GM20000 (cell line): ENCODE measurements at regions not wholly inside any gene's neighbourhood (a gene's known extent, or its start where the extent isn't known, plus 50 kb on each side); places are given as distances from the start of the nearest gene placed in this dataset.
A peak's percentile ranks its signal among the peaks of the same experiment; 100 is the strongest.

ENCODE experiments used
- DNase-seq: peaks from one replicate; pipeline ENCODE4 v3.0.0; 2012; ENCODE audit warnings: low spot score
- TF ChIP-seq, protein P1 (sequence below): IDR thresholded peaks from 2 replicates; pipeline ENCODE4 v1.5.1; 2012; ENCODE audit warnings: mild to moderate bottlenecking, control low read depth; ENCODE audit errors: extremely low read depth, missing control alignments

DNA sequence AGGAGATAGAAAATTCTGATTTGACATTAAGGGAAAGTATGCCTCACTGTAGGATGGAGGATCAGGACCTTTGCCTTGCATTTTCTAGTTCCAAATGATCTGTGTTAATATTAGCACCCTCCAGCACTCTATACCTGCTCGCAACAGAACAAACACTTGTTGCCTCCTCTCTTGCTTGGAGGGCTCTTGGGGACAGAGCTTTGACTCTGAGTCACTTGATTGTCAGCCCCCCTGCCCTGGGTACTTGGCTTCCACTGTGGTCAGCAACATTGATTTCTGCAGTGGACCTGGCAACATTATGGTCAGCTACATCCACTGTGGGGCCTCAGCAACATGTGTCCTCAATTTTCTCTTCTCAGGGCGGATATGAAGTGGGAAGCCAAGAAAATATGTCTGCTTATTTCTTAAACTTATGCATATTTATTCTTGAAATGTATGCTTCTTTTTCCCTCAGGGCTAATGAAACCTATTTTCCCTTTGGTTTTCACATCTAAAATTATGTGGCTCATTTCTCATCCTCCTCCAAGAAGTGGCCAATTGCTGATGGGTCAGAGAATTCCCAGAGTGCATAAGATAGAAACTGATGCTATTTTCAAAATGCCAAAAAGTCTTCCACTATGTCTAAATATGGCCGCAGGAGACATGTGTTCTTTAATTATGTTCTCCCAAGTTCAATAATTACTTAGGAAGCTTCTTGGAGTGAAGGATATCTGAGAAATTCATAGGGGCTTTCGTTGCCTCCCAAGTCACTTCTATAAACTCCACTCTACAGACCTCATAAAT lies 94.6 kb upstream of the SMIM36 start:
- TF ChIP-seq, protein P1, sequence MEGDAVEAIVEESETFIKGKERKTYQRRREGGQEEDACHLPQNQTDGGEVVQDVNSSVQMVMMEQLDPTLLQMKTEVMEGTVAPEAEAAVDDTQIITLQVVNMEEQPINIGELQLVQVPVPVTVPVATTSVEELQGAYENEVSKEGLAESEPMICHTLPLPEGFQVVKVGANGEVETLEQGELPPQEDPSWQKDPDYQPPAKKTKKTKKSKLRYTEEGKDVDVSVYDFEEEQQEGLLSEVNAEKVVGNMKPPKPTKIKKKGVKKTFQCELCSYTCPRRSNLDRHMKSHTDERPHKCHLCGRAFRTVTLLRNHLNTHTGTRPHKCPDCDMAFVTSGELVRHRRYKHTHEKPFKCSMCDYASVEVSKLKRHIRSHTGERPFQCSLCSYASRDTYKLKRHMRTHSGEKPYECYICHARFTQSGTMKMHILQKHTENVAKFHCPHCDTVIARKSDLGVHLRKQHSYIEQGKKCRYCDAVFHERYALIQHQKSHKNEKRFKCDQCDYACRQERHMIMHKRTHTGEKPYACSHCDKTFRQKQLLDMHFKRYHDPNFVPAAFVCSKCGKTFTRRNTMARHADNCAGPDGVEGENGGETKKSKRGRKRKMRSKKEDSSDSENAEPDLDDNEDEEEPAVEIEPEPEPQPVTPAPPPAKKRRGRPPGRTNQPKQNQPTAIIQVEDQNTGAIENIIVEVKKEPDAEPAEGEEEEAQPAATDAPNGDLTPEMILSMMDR, result no peak
- no peak for DNase-seq

DNA sequence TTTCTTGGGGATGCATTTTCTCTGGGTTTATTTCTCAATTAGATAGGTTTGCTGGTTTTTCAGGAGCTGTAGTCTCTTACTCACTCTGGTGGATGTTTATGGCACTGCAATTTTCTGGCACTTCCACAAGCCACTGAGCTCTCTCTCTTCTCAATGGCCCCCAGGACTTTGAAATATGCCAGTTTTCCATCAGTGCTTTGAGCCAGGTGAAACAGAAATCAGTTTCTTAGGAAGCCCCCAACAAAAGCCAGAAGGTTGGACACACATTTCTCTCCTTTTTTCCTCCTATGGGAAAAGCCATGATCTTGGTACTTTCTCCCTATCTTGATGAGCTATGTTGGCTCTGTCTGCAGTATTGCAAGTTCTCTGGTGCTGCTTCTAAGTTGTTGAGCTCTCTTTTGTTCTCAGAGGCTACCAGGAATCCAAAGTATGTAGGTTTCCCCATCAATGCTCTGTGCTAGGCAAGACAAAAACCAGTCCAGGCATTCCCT lies 90.7 kb upstream of the SMIM36 start:
- TF ChIP-seq, protein P1, result peak; percentile 30
- DNase-seq, result peak; percentile 36

DNA sequence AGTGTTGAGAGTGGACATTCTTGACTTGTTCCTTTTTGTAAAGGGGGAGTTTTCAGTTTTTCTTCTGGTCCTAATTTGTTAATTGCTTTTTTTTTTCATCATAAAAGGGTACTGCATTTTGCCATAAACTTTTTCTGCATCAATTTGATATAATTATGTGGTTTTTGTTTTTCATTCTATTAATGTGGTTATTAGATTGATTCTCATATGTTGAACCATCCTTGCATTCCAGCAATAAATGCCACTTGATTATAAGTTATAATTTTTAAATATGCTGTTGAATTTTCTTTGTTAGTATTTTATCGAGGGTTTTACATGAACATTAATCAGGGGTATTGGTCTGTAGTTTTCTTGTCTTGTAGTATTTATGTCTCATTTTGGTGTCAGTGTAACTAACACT lies 87.2 kb upstream of the SMIM36 start:
- no peak for DNase-seq
- TF ChIP-seq, protein P1, result no peak

DNA sequence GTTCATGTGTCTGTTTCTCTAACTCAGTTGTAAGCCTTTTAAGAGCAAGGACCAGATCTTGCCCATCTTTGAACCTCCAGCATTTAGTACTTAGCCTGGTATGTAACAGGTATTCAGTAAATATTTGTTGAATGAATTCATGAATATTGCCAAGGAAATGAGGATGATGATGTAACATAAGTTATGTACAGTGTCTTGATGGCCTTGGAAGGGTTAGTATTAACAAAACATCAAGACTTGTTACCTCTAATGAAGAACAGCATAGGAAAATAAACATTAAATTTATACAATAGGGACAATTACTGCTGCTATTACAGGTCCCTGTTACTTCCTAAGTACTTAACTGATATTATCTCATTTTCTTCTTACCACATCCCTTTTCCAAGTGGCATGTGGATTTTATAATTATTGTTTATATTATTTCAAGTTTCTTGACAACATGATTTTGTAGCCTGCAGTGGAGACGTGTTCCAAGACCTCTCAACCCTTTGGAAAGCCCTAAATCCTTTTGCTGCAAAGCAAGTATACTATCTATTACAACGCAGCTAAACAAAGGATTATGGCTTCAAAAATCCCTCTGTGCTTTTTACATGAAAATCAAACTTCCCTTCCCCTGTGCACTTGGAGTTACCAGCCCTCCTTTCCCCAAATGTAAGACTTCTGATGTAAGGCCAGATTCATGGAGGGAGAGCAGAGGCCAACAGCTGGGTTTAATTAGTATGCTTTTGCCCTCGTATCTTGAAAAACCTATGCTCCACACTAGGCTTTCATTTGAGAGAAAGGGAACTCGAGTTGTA lies 77.4 kb upstream of the SMIM36 start:
- TF ChIP-seq, protein P1, result no peak
- no peak for DNase-seq

DNA sequence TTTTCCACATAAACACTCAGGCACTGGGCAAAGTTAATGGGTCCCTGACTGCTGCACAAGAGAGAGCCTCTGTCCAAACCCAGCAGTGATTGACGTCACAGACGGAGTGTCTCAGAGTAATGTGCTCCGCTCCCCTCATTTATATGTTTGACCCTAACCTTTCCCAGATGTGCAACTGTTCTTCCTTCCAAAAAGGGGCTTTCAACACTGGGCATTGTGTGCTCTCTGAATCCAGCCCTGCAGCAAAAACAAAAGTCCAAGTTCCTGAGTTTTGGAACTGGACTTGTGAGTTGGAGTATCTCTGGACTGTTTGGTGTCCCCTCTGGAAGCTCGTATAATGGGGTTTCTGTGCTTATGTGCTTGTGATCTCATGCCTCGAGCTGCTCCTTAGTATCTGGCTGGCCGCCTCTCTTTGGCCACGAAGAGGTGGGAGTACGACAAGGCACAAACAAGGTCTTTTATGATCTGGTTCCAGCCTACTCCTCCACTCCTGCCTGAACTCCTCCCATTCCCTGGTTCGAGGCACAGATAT lies 76.4 kb upstream of the SMIM36 start:
- DNase-seq, result no peak
- TF ChIP-seq, protein P1, result no peak

- TF ChIP-seq, protein P1, result no peak
- no peak for DNase-seq
Observed at GRCh38 chr17:55585629-55586028, 74.4 kb upstream of the SMIM36 start.

DNA sequence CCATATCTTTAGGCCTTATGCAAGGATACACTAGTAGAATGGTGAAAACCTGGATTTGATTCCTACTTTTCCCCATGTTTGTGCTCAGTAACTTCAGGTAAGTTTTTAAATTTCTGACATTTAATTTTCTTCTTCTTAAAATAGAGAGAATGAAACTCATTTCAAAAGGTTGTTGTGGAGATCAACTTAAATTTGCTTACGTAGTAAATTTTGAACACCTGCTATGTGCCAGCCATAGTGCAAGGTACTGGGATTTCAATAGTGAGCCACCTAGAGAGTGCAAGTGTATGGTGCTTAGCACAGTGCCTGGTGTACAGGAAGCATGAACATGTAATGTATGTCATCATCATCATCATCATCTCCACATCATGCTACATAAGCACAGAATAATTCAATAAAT lies 73.6 kb upstream of the SMIM36 start:
- no peak for DNase-seq
- TF ChIP-seq, protein P1, result no peak
